Fibroblast of lung (primary cell): ENCODE measurements at regions not wholly inside any gene's neighbourhood (a gene's known extent, or its start where the extent isn't known, plus 50 kb on each side); places are given as distances from the start of the nearest gene placed in this dataset.
A peak's percentile ranks its signal among the peaks of the same experiment; 100 is the strongest.

Experiments used
- DNase-seq, 2 donors: peaks; one replicate each; pipeline versions ENCODE4 v3.0.0 to v3.0.0-alpha.2; 2010; ENCODE audit warnings: low read depth in 2 of 2
- H2AFZ ChIP-seq: 2 replicates; pipeline ENCODE4 v1.5.1; 2012; ENCODE audit warnings: low read length, control low read depth, inconsistent platforms
- H3K27ac ChIP-seq: 2 replicates; pipeline ENCODE4 v1.5.1; 2011; ENCODE audit warnings: low read length, control low read depth; ENCODE audit not compliant: insufficient read depth
- H3K27me3 ChIP-seq: 2 replicates; pipeline ENCODE4 v1.5.1; 2011; ENCODE audit warnings: mild to moderate bottlenecking, low read length; ENCODE audit not compliant: control insufficient read depth, insufficient read depth
- H3K36me3 ChIP-seq: 2 replicates; pipeline ENCODE4 v1.5.1; 2011; ENCODE audit warnings: low read length; ENCODE audit not compliant: control insufficient read depth, insufficient read depth
- H3K4me1 ChIP-seq: 2 replicates; pipeline ENCODE4 v1.5.1; 2011; ENCODE audit warnings: low read length; ENCODE audit not compliant: control insufficient read depth, insufficient read depth; ENCODE audit errors: extremely low read depth
- H3K4me2 ChIP-seq: 2 replicates; pipeline ENCODE4 v1.5.1; 2011; ENCODE audit warnings: low read length, control low read depth; ENCODE audit not compliant: insufficient read depth; ENCODE audit errors: extremely low read depth
- H3K4me3 ChIP-seq, 4 experiments: fragments of 200-600 bp in 1 of 4; sonication (generic) in 1 of 4; replicated peaks in 1 of 4; 2 replicates each; pipeline ENCODE4 v1.5.1; 2011 to 2016; ENCODE audit warnings: low read length in 4 of 4, low read depth in 3 of 4, mild to moderate bottlenecking in 3 of 4, control low read depth in 2 of 4, inconsistent platforms in 1 of 4, mixed read lengths in 1 of 4; ENCODE audit not compliant: insufficient read depth in 1 of 4; ENCODE audit errors: control extremely low read depth in 1 of 4
- H3K79me2 ChIP-seq: 2 replicates; pipeline ENCODE4 v1.5.1; 2012; ENCODE audit warnings: mild to moderate bottlenecking, low read length, inconsistent platforms; ENCODE audit not compliant: control insufficient read depth, insufficient read depth
- H3K9ac ChIP-seq: 2 replicates; pipeline ENCODE4 v1.5.1; 2011; ENCODE audit warnings: mild to moderate bottlenecking, low read length, control low read depth; ENCODE audit not compliant: insufficient read depth
- H3K9me3 ChIP-seq: 2 replicates; pipeline ENCODE4 v1.5.1; 2012; ENCODE audit warnings: low read depth, low read length; ENCODE audit not compliant: control insufficient read depth, insufficient read depth
- H4K20me1 ChIP-seq: 2 replicates; pipeline ENCODE4 v1.5.1; 2011; ENCODE audit warnings: low read length; ENCODE audit not compliant: control insufficient read depth, insufficient read depth; ENCODE audit errors: extremely low read depth
- CTCF ChIP-seq, 2 donors: IDR thresholded peaks in 1 of 2; conservative IDR thresholded peaks in 1 of 2; 1 replicate in 1 of 2; 2 replicates in 1 of 2; pipeline ENCODE4 v1.5.1; 2011 to 2012; ENCODE audit warnings: low read length in 2 of 2, control low read depth in 1 of 2, inconsistent platforms in 1 of 2, low read depth in 1 of 2, mild to moderate bottlenecking in 1 of 2
- EZH2 ChIP-seq: IDR thresholded peaks from 2 replicates; pipeline ENCODE4 v1.5.1; 2012; ENCODE audit warnings: low read length, control low read depth, mild to moderate bottlenecking; ENCODE audit errors: missing control alignments

- Histone ChIP-seq H3K27me3 (no peaks in the 10 kb centered on the region), H3K9me3 (no peaks in the 10 kb centered on the region), H4K20me1 (no peaks in the 10 kb centered on the region), H2AFZ (no peak overlapping the region), H3K9ac (no peak overlapping the region), H3K4me2 (no peak overlapping the region), H3K4me1 (no peaks in the 10 kb centered on the region), H3K4me3 (no peak overlapping the region), H3K36me3 (no peaks in the 10 kb centered on the region), H3K79me2 (no peaks in the 10 kb centered on the region), H3K27ac (no peak overlapping the region)
- no peak for DNase-seq
- TF ChIP-seq EZH2 = no peak
- TF ChIP-seq CTCF (conservative IDR thresholded peaks at IDR 0.05 in 1 of 2, IDR thresholded peaks at IDR 0.05 in 1 of 2; ENCODE audit: low read depth in 1 of 2, low read length in 2 of 2) = no peak
These were observed 51.3 kb upstream of the KLF6 start for GRCh38 chr10:3836222-3836820.

- H3K9ac ChIP-seq = no peak overlapping the region
- no peak overlapping the region for H3K4me2 ChIP-seq
- no peaks in the 10 kb centered on the region for H3K36me3 ChIP-seq
- no peaks in the 10 kb centered on the region for H4K20me1 ChIP-seq
- H3K4me1 ChIP-seq = no peaks in the 10 kb centered on the region
- TF ChIP-seq CTCF (conservative IDR thresholded peaks at IDR 0.05 in 1 of 2, IDR thresholded peaks at IDR 0.05 in 1 of 2; ENCODE audit: low read depth in 1 of 2, low read length in 2 of 2) = no peak
- no peak for TF ChIP-seq EZH2
- no peaks in the 10 kb centered on the region for H3K79me2 ChIP-seq
- no peaks in the 10 kb centered on the region for H3K27me3 ChIP-seq
- DNase-seq = no peak
- H2AFZ ChIP-seq = peak overlapping the region; percentile 19
- no peak overlapping the region for H3K4me3 ChIP-seq
- H3K27ac ChIP-seq = no peak overlapping the region
- no peaks in the 10 kb centered on the region for H3K9me3 ChIP-seq
These were observed 50.8 kb upstream of the KLF6 start for GRCh38 chr10:3835770-3836169.

GRCh38 chr10:3834947-3835346 lies 49.9 kb upstream of the KLF6 start:
- DNase-seq = no peak
- Histone ChIP-seq H4K20me1 (no peaks in the 10 kb centered on the region), H3K4me1 (no peaks in the 10 kb centered on the region), H3K9me3 (no peaks in the 10 kb centered on the region), H2AFZ (no peak overlapping the region), H3K4me2 (no peak overlapping the region), H3K27me3 (no peaks in the 10 kb centered on the region), H3K9ac (no peak overlapping the region), H3K79me2 (no peaks in the 10 kb centered on the region), H3K27ac (no peak overlapping the region), H3K36me3 (no peaks in the 10 kb centered on the region), H3K4me3 (no peak overlapping the region)
- no peak for TF ChIP-seq CTCF (conservative IDR thresholded peaks at IDR 0.05 in 1 of 2, IDR thresholded peaks at IDR 0.05 in 1 of 2; ENCODE audit: low read depth in 1 of 2, low read length in 2 of 2)
- no peak for TF ChIP-seq EZH2
